ENCODE measurements at regions not wholly inside any gene's neighbourhood (a gene's known extent, or its start where the extent isn't known, plus 50 kb on each side); places are given as distances from the start of the nearest gene placed in this dataset.
"Not testable (repeated sequence)": the region's sequence is repeated elsewhere in the genome, so short reads cannot be mapped to it uniquely, and the experiment has no call there.

DNA sequence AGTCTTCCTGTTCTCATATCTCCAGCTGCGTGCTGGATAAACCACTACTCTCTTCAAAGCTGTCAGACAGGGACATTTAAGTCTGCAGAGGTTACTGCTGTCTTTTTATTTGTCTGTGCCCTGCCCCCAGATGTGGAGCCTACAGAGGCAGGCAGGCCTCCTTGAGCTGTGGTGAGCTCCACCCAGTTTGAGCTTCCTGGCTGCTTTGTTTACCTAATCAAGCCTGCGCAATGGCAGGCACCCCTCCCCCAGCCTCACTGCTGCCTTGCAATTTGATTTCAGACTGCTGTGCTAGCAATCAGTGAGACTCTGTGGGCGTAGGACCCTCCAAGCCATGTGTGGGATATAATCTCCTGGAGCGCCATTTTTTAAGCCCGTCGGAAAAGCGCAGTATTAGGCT lies 331.8 kb upstream of the PRR16 start:
- not testable (repeated sequence) for TF ChIP-seq POLR2A (IDR thresholded peaks at IDR 0.05; ENCODE audit: low read depth, low read length); MXI1 (IDR thresholded peaks at IDR 0.05; ENCODE audit: borderline replicate concordance, low read depth, low read length); CEBPB (IDR thresholded peaks at IDR 0.05; ENCODE audit: low read depth, low read length); RCOR1 (IDR thresholded peaks at IDR 0.05; ENCODE audit: insufficient replicate concordance, low read length); BHLHE40 (IDR thresholded peaks at IDR 0.05; ENCODE audit: low read depth, low read length); MAZ (IDR thresholded peaks at IDR 0.05; ENCODE audit: borderline replicate concordance, low read depth, low read length); NFE2L2 (IDR thresholded peaks at IDR 0.05; ENCODE audit: low read depth, low read length); RAD21 (IDR thresholded peaks at IDR 0.05; ENCODE audit: low read length)
- TF ChIP-seq, protein P1, sequence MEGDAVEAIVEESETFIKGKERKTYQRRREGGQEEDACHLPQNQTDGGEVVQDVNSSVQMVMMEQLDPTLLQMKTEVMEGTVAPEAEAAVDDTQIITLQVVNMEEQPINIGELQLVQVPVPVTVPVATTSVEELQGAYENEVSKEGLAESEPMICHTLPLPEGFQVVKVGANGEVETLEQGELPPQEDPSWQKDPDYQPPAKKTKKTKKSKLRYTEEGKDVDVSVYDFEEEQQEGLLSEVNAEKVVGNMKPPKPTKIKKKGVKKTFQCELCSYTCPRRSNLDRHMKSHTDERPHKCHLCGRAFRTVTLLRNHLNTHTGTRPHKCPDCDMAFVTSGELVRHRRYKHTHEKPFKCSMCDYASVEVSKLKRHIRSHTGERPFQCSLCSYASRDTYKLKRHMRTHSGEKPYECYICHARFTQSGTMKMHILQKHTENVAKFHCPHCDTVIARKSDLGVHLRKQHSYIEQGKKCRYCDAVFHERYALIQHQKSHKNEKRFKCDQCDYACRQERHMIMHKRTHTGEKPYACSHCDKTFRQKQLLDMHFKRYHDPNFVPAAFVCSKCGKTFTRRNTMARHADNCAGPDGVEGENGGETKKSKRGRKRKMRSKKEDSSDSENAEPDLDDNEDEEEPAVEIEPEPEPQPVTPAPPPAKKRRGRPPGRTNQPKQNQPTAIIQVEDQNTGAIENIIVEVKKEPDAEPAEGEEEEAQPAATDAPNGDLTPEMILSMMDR (conservative IDR thresholded peaks at IDR 0.05; ENCODE audit: low read depth, low read length), result not testable (repeated sequence)
- TF ChIP-seq, protein P2, sequence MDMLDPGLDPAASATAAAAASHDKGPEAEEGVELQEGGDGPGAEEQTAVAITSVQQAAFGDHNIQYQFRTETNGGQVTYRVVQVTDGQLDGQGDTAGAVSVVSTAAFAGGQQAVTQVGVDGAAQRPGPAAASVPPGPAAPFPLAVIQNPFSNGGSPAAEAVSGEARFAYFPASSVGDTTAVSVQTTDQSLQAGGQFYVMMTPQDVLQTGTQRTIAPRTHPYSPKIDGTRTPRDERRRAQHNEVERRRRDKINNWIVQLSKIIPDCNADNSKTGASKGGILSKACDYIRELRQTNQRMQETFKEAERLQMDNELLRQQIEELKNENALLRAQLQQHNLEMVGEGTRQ (IDR thresholded peaks at IDR 0.05; ENCODE audit: low read depth, low read length), result not testable (repeated sequence)
